Osteocyte (in vitro differentiated cells): ENCODE measurements at regions not wholly inside any gene's neighbourhood (a gene's known extent, or its start where the extent isn't known, plus 50 kb on each side); places are given as distances from the start of the nearest gene placed in this dataset.
A peak's percentile ranks its signal among the peaks of the same experiment; 100 is the strongest.

ENCODE experiments used
- DNase-seq: peaks from one replicate; pipeline ENCODE4 v3.0.0; 2021; ENCODE audit warnings: mixed read lengths; ENCODE audit not compliant: unreplicated experiment; ENCODE audit errors: extremely low spot score
- H3K27ac Mint-ChIP-seq: one replicate; pipeline ENCODE4 v1.8.0; 2021; ENCODE audit warnings: mild to moderate bottlenecking, mixed read lengths; ENCODE audit not compliant: unreplicated experiment
- H3K27me3 Mint-ChIP-seq: one replicate; pipeline ENCODE4 v1.8.0; 2021; ENCODE audit warnings: mixed read lengths; ENCODE audit not compliant: unreplicated experiment
- H3K36me3 Mint-ChIP-seq: one replicate; pipeline ENCODE4 v1.8.0; 2021; ENCODE audit warnings: mixed read lengths; ENCODE audit not compliant: unreplicated experiment
- H3K4me1 Mint-ChIP-seq: one replicate; pipeline ENCODE4 v1.8.0; 2021; ENCODE audit warnings: mixed read lengths; ENCODE audit not compliant: unreplicated experiment
- H3K4me3 Mint-ChIP-seq: one replicate; pipeline ENCODE4 v1.8.0; 2021; ENCODE audit warnings: mild to moderate bottlenecking, moderate library complexity, mixed read lengths; ENCODE audit not compliant: unreplicated experiment
- H3K9me3 Mint-ChIP-seq: one replicate; pipeline ENCODE4 v1.8.0; 2021; ENCODE audit warnings: mixed read lengths; ENCODE audit not compliant: unreplicated experiment
- TF ChIP-seq, protein P1 (sequence below): fragments of 200-600 bp; sonication (generic); IDR thresholded peaks from 2 replicates; pipeline ENCODE4 v1.5.0; 2021; ENCODE audit warnings: antibody characterized with exemption, mild to moderate bottlenecking, moderate library complexity

DNA sequence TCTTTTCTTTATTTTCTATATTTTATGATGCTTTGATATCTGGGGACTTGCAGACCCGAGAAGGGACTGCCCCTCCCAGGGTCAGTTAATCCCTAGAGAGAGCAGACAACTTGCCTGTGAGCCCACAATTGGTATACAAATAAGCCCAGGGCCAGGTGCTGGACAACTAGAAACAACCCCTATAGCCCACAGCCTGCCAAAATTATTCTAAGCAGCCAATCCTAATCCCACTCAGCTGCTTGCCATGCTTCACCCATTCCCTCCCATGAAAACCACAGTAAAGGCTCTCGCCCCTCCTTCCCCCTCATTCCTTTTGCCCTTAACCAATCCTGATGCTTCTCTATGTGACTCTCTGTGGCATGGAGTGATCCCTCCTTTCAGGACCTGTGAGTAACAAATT is 380.7 kb downstream of the RBM43 start:
- Mint-ChIP-seq H3K4me3 (no peak overlapping the region), H3K27ac (no peak overlapping the region), H3K4me1 (peaks cover 17% of the 10 kb centered on the region), H3K36me3 (no peaks in the 10 kb centered on the region), H3K27me3 (no peaks in the 10 kb centered on the region), H3K9me3 (no peaks in the 10 kb centered on the region)
- TF ChIP-seq, protein P1, sequence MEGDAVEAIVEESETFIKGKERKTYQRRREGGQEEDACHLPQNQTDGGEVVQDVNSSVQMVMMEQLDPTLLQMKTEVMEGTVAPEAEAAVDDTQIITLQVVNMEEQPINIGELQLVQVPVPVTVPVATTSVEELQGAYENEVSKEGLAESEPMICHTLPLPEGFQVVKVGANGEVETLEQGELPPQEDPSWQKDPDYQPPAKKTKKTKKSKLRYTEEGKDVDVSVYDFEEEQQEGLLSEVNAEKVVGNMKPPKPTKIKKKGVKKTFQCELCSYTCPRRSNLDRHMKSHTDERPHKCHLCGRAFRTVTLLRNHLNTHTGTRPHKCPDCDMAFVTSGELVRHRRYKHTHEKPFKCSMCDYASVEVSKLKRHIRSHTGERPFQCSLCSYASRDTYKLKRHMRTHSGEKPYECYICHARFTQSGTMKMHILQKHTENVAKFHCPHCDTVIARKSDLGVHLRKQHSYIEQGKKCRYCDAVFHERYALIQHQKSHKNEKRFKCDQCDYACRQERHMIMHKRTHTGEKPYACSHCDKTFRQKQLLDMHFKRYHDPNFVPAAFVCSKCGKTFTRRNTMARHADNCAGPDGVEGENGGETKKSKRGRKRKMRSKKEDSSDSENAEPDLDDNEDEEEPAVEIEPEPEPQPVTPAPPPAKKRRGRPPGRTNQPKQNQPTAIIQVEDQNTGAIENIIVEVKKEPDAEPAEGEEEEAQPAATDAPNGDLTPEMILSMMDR = no peak
- DNase-seq = no peak

DNA sequence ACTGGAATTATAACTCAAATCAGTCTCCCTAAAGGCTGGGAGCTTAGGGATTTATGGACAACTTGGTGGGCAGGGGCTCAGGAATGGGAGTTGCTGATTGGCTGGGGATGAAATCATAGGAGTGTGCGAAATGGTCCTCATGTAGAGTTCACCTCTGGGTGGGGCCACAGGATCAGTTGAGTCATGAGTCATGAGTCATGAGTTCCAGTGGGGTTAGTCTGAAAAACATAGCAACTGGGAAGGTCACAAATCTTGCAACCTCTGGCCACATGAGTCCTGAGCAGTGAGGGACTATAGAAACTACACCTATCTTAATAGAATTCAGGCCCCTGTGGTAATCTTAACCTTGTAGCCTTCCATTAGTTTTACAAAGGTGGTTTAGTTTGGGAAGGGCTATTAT is 383.3 kb downstream of the RBM43 start:
- TF ChIP-seq, protein P1 = no peak
- Mint-ChIP-seq H3K9me3 (no peaks in the 10 kb centered on the region), H3K36me3 (no peaks in the 10 kb centered on the region), H3K27ac (no peak overlapping the region), H3K27me3 (no peaks in the 10 kb centered on the region), H3K4me1 (peaks cover 40% of the 10 kb centered on the region), H3K4me3 (no peak overlapping the region)
- no peak for DNase-seq

DNA sequence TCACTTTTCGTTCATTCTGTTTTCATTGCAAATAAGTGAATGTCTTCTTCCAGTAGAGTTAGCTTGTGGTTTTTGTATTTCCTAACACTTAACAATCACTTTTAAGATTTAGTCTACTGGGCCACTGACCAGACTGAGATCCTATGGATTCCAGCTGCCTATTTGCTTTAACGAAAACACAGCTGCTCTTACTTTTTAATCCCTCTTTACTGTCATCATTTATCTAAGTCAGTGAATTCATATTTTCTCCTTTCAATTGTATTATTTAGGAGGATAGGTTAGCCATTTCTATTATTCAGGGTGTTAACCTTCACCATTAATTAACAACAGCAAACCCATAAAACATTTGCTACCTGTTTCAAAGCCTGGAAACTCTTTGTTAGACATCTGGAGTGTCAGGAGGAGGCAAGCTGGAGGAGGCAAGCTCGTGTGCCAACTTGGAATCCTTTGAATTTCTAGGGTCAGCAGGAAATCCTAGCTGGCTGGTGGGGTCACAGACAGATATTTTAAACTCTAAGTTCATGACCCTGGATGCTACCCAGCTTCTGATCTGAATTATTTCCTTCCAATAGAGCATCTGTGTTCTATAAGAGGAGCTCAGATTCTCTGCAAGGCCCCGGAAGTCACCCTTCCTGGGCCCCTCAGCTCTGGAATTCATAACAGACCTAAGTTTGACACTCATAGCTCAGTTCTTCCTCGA is 385.3 kb downstream of the RBM43 start:
- no peak for DNase-seq
- TF ChIP-seq, protein P1 = no peak
- Mint-ChIP-seq H3K27me3 (no peaks in the 10 kb centered on the region), H3K27ac (peak overlapping the region; percentile 84), H3K36me3 (no peaks in the 10 kb centered on the region), H3K9me3 (no peaks in the 10 kb centered on the region), H3K4me1 (peaks cover 57% of the 10 kb centered on the region), H3K4me3 (peak overlapping the region; percentile 5)

DNA sequence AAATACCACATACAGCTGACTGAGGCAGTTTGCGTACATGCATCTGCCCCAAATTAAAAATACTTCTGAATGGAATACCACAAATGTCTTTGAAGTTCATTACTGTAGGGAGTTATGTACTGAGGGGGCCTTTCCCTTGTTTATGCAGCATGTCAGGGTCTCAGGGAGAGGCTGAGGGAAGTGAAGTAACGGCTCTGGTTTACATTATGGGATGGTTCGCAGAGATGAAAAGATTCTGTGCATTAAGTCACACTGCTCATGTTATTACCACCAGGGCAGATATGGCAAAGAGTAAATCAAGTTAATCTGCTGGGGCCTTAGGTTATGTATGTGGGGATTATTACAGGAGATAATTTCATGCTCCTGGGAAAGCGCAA is 385.9 kb upstream of the RND3 start:
- no peak for DNase-seq
- H3K4me3 Mint-ChIP-seq = no peak overlapping the region
- H3K27me3 Mint-ChIP-seq = no peaks in the 10 kb centered on the region
- peak overlapping the region; percentile 1 for H3K27ac Mint-ChIP-seq
- H3K9me3 Mint-ChIP-seq = no peaks in the 10 kb centered on the region
- TF ChIP-seq, protein P1 = no peak
- H3K36me3 Mint-ChIP-seq = no peaks in the 10 kb centered on the region
- H3K4me1 Mint-ChIP-seq = peaks cover 63% of the 10 kb centered on the region

DNA sequence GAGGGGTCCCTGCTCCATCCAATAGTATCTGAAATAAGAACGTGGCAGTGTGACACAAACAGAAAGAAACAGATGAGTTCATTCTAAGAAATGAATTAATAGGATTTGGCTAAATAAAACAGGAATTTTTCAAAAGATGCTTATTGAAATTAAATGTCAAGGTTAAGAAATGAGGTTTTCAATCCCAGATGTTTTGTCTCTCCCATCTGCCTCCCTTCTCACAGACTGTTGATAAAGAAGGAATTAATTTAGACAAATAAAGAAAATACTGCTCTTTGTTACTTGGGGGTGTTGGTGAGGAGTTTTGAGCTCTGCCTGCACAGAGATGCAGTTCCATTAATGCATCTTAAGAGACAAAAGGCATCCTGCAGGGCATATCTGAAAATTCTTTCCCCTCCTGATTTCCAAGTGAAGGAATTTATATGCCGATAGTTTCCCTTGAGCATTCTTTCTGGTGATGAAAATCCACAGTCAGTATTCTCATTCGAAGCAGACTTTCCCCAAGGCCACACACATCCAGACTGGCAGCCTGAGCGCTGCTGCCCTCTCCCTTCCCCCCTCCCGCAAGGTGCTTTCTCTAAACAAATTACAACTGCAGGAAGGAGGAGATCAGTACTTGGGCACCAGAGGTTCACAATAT is 385.4 kb upstream of the RND3 start:
- no peak for DNase-seq
- Mint-ChIP-seq H3K36me3 (no peaks in the 10 kb centered on the region), H3K4me3 (no peak overlapping the region), H3K27me3 (no peaks in the 10 kb centered on the region), H3K9me3 (no peaks in the 10 kb centered on the region), H3K4me1 (peaks cover 68% of the 10 kb centered on the region), H3K27ac (peak overlapping the region; percentile 19)
- TF ChIP-seq, protein P1 = peak; percentile 21
